SU-DHL-6 (cell line): ENCODE measurements at regions not wholly inside any gene's neighbourhood (a gene's known extent, or its start where the extent isn't known, plus 50 kb on each side); places are given as distances from the start of the nearest gene placed in this dataset.

Source experiments
- CTCF ChIP-seq: fragments of 200-600 bp; sonication (generic); IDR thresholded peaks from one replicate; pipeline ENCODE4 v1.5.1; 2017; ENCODE audit warnings: antibody characterized with exemption, mild to moderate bottlenecking, low read length, moderate library complexity; ENCODE audit not compliant: insufficient read depth, poor library complexity, severe bottlenecking
- EZH2phosphoT487 ChIP-seq: fragments of 200-600 bp; sonication (generic), shearing (Covaris generic); conservative IDR thresholded peaks from 2 replicates; pipeline ENCODE4 v1.6.1; 2018; ENCODE audit warnings: mild to moderate bottlenecking, antibody characterized with exemption, low read length, moderate library complexity, mixed read lengths

DNA sequence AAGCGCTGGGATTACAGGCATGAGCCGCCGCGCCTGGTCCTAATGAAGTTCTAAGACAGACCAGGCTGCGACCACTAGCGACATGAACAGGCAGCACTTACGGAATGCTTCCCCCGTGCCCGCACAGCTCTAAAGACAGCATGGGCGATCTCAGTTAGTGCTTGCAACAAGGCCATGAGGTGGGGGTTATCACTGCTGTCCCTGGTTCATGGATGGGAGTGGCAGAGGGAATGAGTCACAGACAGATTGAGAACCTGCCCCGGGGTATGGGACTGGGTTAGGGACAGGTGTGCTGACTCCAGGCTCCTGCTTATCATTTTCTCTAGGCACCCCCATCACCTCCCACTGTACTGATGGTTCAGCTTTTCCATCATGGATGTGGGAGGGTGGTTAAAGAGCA lies 160.9 kb downstream of the VRK1 start:
- no peak for TF ChIP-seq CTCF
- TF ChIP-seq EZH2phosphoT487, result no peak
